IMR-90 (cell line): ENCODE measurements at regions not wholly inside any gene's neighbourhood (a gene's known extent, or its start where the extent isn't known, plus 50 kb on each side); places are given as distances from the start of the nearest gene placed in this dataset.
A peak's percentile ranks its signal among the peaks of the same experiment; 100 is the strongest.

ENCODE experiments used
- ATAC-seq: fragments of 200-7000 bp; cut with Tn5 transposase; 2 replicates; pipeline ENCODE4 v1.9.1; 2020; ENCODE audit warnings: low read depth, mild to moderate bottlenecking, moderate library complexity
- BruUV-seq: library from RNA; stranded (reverse); fragments of 400-500 nt; replicated peaks from 2 replicates; lab custom pipeline; 2021; lab: Mats Ljungman, UMichigan
- CTCF ChIA-PET: fragments of 300-600 bp; formaldehyde crosslinking; extraction: SDS; loops from one replicate; lab custom pipeline; 2021; ENCODE audit warnings: antibody characterized with exemption; lab: Yijun Ruan, JAX
- POLR2A ChIA-PET: fragments of 300-600 bp; sonication (Branson Sonifier 250); formaldehyde crosslinking; loops from one replicate; lab custom pipeline; 2022; ENCODE audit warnings: antibody characterized with exemption; ENCODE audit not compliant: unreplicated experiment; lab: Charles Lee
- DNase-seq: peaks from one replicate; pipeline ENCODE4 v3.0.0; 2013
- H2AFZ ChIP-seq: replicated peaks from 2 replicates; pipeline ENCODE3; 2013; ENCODE audit warnings: low read length, mild to moderate bottlenecking; ENCODE audit not compliant: poor library complexity
- H2AK5ac ChIP-seq: 2 replicates; pipeline ENCODE4 v1.6.1; 2013; ENCODE audit warnings: low read depth, low read length, inconsistent platforms
- H2AK9ac ChIP-seq: replicated peaks from 2 replicates; pipeline ENCODE3; 2013; ENCODE audit warnings: mild to moderate bottlenecking, low read depth, low read length, moderate library complexity; ENCODE audit not compliant: poor library complexity
- H2BK120ac ChIP-seq: 2 replicates; pipeline ENCODE4 v1.6.1; 2013; ENCODE audit warnings: low read depth, low read length, inconsistent platforms
- H2BK15ac ChIP-seq: 3 replicates; pipeline ENCODE4 v1.6.1; 2013; ENCODE audit warnings: low read depth, low read length, inconsistent platforms
- H2BK20ac ChIP-seq: 2 replicates; pipeline ENCODE4 v1.6.1; 2013; ENCODE audit warnings: low read depth, mild to moderate bottlenecking, inconsistent platforms, low read length, moderate library complexity
- H2BK5ac ChIP-seq: 2 replicates; pipeline ENCODE4 v1.6.1; 2013; ENCODE audit warnings: mild to moderate bottlenecking, low read depth, low read length, inconsistent platforms; ENCODE audit not compliant: poor library complexity, severe bottlenecking
- H3K14ac ChIP-seq: replicated peaks from 2 replicates; pipeline ENCODE4 v1.6.1; 2013; ENCODE audit warnings: low read depth, low read length, inconsistent platforms
- H3K18ac ChIP-seq: 2 replicates; pipeline ENCODE4 v1.6.1; 2013; ENCODE audit warnings: low read depth, low read length, control low read depth
- H3K23ac ChIP-seq: 2 replicates; pipeline ENCODE4 v1.6.1; 2013; ENCODE audit warnings: low read depth, low read length, inconsistent platforms
- H3K27ac ChIP-seq: 2 replicates; pipeline ENCODE4 v1.5.1; 2013; ENCODE audit warnings: mild to moderate bottlenecking, control low read depth, low read length; ENCODE audit not compliant: insufficient read depth
- H3K27me3 ChIP-seq: 2 replicates; pipeline ENCODE4 v1.6.1; 2013; ENCODE audit warnings: low read length; ENCODE audit not compliant: control insufficient read depth, insufficient read depth
- H3K36me3 ChIP-seq: 2 replicates; pipeline ENCODE4 v1.6.1; 2013; ENCODE audit warnings: low read length, mixed read lengths; ENCODE audit not compliant: control insufficient read depth, insufficient read depth
- H3K4ac ChIP-seq: 2 replicates; pipeline ENCODE4 v1.6.1; 2013; ENCODE audit warnings: low read depth, low read length, inconsistent platforms
- H3K4me1 ChIP-seq: 2 replicates; pipeline ENCODE4 v1.6.1; 2013; ENCODE audit warnings: low read length, mixed read lengths; ENCODE audit not compliant: control insufficient read depth, insufficient read depth
- H3K4me2 ChIP-seq: 2 replicates; pipeline ENCODE4 v1.6.1; 2013; ENCODE audit warnings: low read depth, mild to moderate bottlenecking, control low read depth, low read length, moderate library complexity
- H3K4me3 ChIP-seq: 2 replicates; pipeline ENCODE4 v1.5.1; 2013; ENCODE audit warnings: low read depth, mild to moderate bottlenecking, control low read depth, low read length, moderate library complexity; ENCODE audit not compliant: insufficient read depth
- H3K56ac ChIP-seq: 2 replicates; pipeline ENCODE4 v1.6.1; 2013; ENCODE audit warnings: low read length, inconsistent platforms; ENCODE audit not compliant: insufficient read depth; ENCODE audit errors: extremely low read depth
- H3K79me1 ChIP-seq, 2 experiments: 2 replicates each; pipeline ENCODE4 v1.6.1; 2013; ENCODE audit warnings: low read length in 2 of 2, inconsistent platforms in 1 of 2, low read depth in 1 of 2
- H3K9ac ChIP-seq: 2 replicates; pipeline ENCODE4 v1.6.1; 2013; ENCODE audit warnings: low read depth, low read length, control low read depth
- H3K9me1 ChIP-seq: 2 replicates; pipeline ENCODE4 v1.6.1; 2013; ENCODE audit warnings: low read length, inconsistent platforms; ENCODE audit not compliant: insufficient read depth
- H3K9me3 ChIP-seq: 2 replicates; pipeline ENCODE4 v1.6.1; 2013; ENCODE audit warnings: low read length; ENCODE audit not compliant: control insufficient read depth, insufficient read depth
- H4K20me1 ChIP-seq: 2 replicates; pipeline ENCODE4 v1.6.1; 2013; ENCODE audit warnings: low read length, inconsistent platforms; ENCODE audit not compliant: insufficient read depth
- H4K5ac ChIP-seq: 2 replicates; pipeline ENCODE4 v1.6.1; 2013; ENCODE audit warnings: mild to moderate bottlenecking, low read depth, low read length, control low read depth
- H4K8ac ChIP-seq, 2 experiments: 2 replicates each; pipeline ENCODE4 v1.6.1; 2013; ENCODE audit warnings: low read depth in 2 of 2, low read length in 2 of 2, control low read depth in 1 of 2, inconsistent platforms in 1 of 2
- H4K91ac ChIP-seq: 2 replicates; pipeline ENCODE4 v1.6.1; 2013; ENCODE audit warnings: low read depth, low read length, inconsistent platforms; ENCODE audit not compliant: insufficient read depth
- POLR2A ChIP-seq: IDR thresholded peaks from 2 replicates; pipeline ENCODE4 v1.6.1; 2012; ENCODE audit warnings: mild to moderate bottlenecking, low read depth, low read length
- SMC3 ChIP-seq: fragments of 150-350 bp; IDR thresholded peaks from 2 replicates; pipeline ENCODE4 v1.6.1; 2016; ENCODE audit warnings: low read depth, mild to moderate bottlenecking, antibody characterized with exemption, low read length, moderate library complexity
- WGBS, 2 experiments: methylation state at CpG; one replicate each; pipeline versions ENCODE4 v1.1.5 to v1.1.7; 2013; ENCODE audit warnings: missing lambda C conversion rate in 2 of 2; ENCODE audit not compliant: insufficient read length in 1 of 2; ENCODE audit errors: extremely low coverage in 2 of 2; 5-methylcytosine and 5-hydroxymethylcytosine counted together
- dilution Hi-C: fragments of 300-500 bp; cut with HindIII; formaldehyde crosslinking; loops from one replicate; pipeline ENCODE4 v1.14.3; 2018; ENCODE audit warnings: low sequenced_read_pairs; ENCODE audit not compliant: unreplicated experiment
- in situ Hi-C: fragments of 300-500 bp; cut with MboI; formaldehyde crosslinking; loops from 3 replicates; pipeline ENCODE4 v1.14.3; 2019; ENCODE audit warnings: low sequenced_read_pairs, inconsistent platforms, mixed read lengths
- intact Hi-C: fragments of 100-400 bp; cut with micrococcal nuclease; formaldehyde crosslinking; loops from 2 replicates; pipeline ENCODE4 v1.10.0; 2022

- peak overlapping the region; percentile 68; the same call in 1 of the 2 replicates for H3K4ac ChIP-seq
- peak overlapping the region; percentile 42 for H2BK20ac ChIP-seq
- H2AFZ ChIP-seq = no peak overlapping the region
- H3K27ac ChIP-seq = no peak overlapping the region
- peak overlapping the region; percentile 96; the same call in 1 of the 2 replicates for H3K18ac ChIP-seq
- no peak overlapping the region; the same call in 1 of the 2 replicates for H2AK5ac ChIP-seq
- H3K79me1 ChIP-seq = no peaks in the 10 kb centered on the region
- H3K9me3 ChIP-seq = no peaks in the 10 kb centered on the region
- H3K4me3 ChIP-seq = no peak overlapping the region
- intact Hi-C loops (loop anchor here (5.0 to 10.0 kb wide), 4 partner anchors 232 to 1394 kb away; partner anchors contain the start of gene TENT5A), dilution Hi-C loops (no loop called here), in situ Hi-C loops (no loop called here)
- no peaks in the 10 kb centered on the region for H3K27me3 ChIP-seq
- no peaks in the 10 kb centered on the region for H3K36me3 ChIP-seq
- ChIA-PET POLR2A (no interaction called here), CTCF (no interaction called here)
- peak overlapping the region; percentile 87; the same call in 1 of the 2 replicates for H4K5ac ChIP-seq
- DNase-seq (no peak), ATAC-seq (no peak)
- no peak overlapping the region for H3K56ac ChIP-seq
- H2AK9ac ChIP-seq = no peak overlapping the region
- no peak overlapping the region for H3K9ac ChIP-seq
- no peak for TF ChIP-seq SMC3
- no peak for TF ChIP-seq POLR2A
- H4K8ac ChIP-seq = no peak overlapping the region; a peak in 1 of 4 replicates
- H3K23ac ChIP-seq = no peak overlapping the region
- peak overlapping the region; percentile 65; the same call in 2 of the 3 replicates for H2BK15ac ChIP-seq
- H3K9me1 ChIP-seq = peaks cover 3% of the 10 kb centered on the region
- H2BK120ac ChIP-seq = peak overlapping the region; percentile 67
- no peak overlapping the region for H3K4me2 ChIP-seq
- H2BK5ac ChIP-seq = peak overlapping the region; percentile 37
- BruUV-seq = no TSS peak
- WGBS, 2 experiments = 88% methylated on average over 2 of the region's 2 CpGs; no CpG with 5 or more reads in 1 of the 2 experiments
- H3K4me1 ChIP-seq = peaks cover 19% of the 10 kb centered on the region
- no peak overlapping the region for H4K91ac ChIP-seq
- 0 out of 2 replicates have a peak overlapping the region, but pooled peaks have one; percentile 61 for H3K14ac ChIP-seq
- no peaks in the 10 kb centered on the region for H4K20me1 ChIP-seq
These were observed 246.8 kb upstream of the TENT5A start for GRCh38 chr6:81999270-81999669.
